Sciatic nerve (tissue), 2 donors: ENCODE measurements at regions not wholly inside any gene's neighbourhood (a gene's known extent, or its start where the extent isn't known, plus 50 kb on each side); places are given as distances from the start of the nearest gene placed in this dataset.
A peak's percentile ranks its signal among the peaks of the same experiment; 100 is the strongest.

ENCODE experiments used
- ATAC-seq: fragments of 200-7000 bp; cut with Tn5 transposase; one replicate; pipeline ENCODE4 v1.9.1; 2020; ENCODE audit warnings: mild to moderate bottlenecking, moderate library complexity
- DNase-seq: peaks from one replicate; pipeline ENCODE4 v3.0.0-alpha.2; 2020; ENCODE audit warnings: low spot score
- intact Hi-C: fragments of 100-400 bp; cut with DNase I; formaldehyde crosslinking; loops from one replicate; pipeline ENCODE4 v1.14.2; 2022
- donor health status: DM: no; HTN: no; CAD: no.
- donor health status: DM: no; HTN: no; CAD: no.

DNA sequence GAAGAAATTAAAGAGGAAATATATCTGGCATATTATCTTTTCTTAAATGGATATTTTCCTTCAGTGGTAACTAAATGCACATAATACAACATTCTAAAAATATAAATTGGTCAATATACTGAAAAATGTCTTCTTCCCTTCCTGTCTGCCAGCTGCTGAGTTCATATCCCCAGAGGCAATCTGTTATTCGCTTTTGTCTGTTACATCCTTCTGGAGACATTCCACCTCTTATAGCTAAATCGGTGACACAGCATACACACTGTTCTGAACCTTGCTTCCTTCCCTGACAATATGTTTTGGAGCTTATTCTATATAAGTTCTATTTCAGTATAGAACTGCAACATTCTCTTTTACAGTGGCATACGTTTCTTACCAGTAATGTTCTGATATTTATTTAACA is 147.8 kb downstream of the TENT4A start:
- intact Hi-C loops, result no loop called here
- no peak for ATAC-seq
- no peak for DNase-seq

DNA sequence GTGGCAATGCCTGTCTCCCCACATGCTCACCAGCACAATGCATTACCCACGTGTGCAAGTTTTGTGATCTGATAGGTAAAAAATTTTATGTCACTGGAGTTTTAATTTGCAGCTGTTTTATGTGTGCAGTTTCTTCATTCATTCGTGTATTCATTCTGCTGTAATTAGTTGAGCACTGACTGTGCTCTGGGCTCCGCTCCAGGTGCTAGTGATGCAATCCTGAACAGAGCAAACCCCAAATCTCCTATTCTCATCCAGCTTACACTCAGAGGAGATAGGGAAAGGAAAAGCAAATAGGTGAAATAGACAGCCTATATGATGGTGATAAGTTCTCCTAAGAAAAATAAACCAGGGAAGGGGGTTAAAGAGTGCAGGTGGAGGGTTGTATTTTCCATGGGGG is 148.4 kb downstream of the TENT4A start:
- no peak for ATAC-seq
- DNase-seq, result no peak
- intact Hi-C loops, result no loop called here

DNA sequence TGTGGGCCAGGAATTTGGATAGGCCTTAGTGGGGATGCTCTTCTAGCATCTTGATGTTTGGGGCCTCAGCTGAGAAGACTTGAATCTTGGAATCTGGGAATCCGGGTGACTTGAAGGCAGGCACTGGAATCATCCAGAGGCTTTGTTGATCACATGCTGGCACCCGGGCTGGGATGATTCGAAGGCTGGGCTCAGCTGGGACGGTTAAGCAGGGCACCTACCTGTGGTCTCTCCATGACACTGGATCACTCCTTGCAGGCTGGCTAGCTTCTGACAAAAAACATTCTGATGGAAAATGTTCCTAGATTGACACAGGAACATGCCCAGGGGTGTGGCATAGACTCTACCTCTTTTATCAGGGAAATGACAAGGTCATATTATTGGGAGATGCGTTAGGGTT is 149.1 kb downstream of the TENT4A start:
- DNase-seq (no peak), ATAC-seq (no peak)
- intact Hi-C loops, result no loop called here

DNA sequence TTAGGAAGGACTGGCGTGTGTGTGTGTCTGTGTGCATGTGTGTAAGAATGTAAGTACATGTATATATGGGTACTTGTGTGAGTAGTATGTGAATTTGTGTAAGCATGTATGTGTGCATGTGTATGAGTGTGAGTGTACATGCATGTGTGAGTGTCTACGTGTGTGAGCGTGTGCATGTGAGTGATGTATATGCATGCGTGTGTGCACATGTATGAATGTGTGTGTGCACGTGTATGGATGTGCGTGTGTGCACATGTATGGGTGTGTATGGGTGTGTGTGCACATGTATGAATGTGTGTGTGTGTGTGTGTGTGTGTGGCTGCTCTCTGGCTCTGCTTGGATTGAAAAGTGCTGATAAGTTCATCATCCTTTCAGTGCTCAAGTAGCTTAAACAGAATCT is 154.5 kb downstream of the TENT4A start:
- ATAC-seq (no peak), DNase-seq (no peak)
- intact Hi-C loops, result no loop called here

DNA sequence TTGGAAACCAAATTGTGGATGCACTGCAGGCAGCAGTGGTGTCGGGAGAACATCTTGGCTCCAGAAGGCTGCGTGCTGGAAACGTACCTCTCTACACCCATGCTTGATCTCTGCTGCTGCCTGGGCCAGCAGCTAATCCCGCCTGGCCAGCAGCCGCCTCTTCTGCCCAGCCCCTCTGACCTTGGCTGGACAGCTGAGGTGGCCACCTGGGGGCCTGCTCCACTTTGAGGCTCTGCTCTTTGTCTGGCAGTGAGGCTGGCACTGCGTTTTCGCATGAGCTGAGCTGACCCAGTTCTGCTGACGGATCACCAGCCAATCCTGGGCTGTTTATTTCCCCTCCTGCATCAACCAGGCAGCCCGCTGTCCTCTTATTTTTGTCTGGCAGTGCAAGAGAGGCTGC is 154.9 kb downstream of the TENT4A start:
- ATAC-seq, result peak; percentile 20
- intact Hi-C loops, result no loop called here

DNA sequence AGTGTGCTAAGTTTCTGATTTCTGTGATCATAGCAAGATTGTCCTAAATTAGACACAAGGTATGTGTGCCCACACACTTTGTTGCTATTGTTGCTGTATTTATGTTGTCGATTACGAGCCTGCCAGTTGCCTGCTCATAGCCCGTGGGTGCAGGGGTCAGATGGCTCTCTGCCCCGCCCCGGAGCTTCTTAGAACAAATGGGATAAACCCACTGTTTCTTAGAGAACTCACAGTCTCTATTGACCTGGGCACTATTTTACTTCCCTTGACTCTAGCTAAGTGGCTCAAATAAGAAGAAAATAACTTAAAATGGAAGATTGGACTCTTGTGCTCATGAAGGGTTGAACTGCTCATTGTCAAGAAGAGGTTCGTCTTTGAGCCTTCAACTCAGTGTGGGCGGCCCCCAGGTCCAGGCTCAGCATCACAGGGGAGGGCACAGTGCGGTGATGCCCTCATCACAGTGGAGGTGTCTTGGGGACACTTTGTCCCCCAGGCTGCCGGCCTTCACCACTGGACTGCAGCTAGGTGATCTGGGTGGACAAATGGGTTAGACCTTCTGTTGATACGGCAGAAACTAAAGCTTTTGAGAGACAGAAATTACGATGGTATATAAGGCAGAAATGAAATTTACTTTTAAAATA is 155.5 kb downstream of the TENT4A start:
- intact Hi-C loops, result no loop called here
- no peak for DNase-seq
- no peak for ATAC-seq

More for the DNA sequence above, 154.9 kb downstream of the TENT4A start:
- no peak for DNase-seq

DNA sequence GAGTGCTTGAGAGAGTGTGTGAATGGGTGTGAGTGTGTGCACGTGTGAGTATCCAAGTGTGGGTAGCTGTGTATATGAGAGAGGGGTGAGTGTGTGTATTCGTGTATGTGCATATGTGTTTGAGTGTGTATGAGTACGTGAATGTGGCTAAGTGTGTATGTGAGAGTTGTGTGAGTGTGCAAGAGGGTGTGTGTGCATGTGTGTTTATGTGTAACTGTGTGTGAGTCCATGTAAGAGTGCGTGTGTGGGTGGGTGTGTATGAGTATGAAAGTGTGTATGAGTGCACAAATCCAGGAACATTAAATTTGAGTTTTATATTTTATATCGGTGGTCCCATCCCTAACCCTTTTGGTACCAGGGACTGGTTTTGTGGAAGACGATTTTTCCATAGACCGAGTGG is 156.4 kb downstream of the TENT4A start:
- intact Hi-C loops, result no loop called here
- no peak for ATAC-seq
- no peak for DNase-seq

DNA sequence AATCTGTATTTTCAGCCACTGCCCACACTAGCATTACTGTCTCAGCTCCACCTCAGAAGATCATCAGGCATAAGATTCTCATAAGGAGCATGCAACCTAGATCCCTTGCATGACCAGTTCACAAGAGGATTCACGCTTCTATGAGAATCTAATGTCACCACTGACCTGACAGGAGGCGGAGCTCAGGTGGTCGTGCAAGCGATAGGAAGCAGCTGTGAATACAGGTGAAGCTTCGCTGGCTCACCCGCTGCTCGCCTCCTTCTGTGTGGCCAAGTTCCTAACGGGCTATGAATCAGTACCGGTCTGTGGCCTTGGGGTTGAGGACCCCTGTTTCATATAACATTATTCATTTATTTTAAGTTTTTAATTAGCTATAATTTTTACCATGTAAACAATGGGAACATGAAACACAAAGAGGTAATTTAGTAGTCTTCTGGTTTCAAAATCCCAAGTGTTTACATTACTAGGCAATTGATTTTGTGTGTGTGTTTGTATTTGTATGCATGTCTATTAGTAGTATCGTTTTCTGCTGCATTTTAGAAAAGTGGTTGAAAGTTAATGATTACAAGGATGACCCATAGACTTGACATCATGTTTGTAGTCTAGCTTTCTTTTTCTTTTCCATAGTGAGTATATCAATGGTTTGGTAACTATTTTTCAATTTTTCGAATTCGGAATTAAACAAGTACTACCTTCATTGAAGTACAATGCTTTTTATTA is 159.4 kb downstream of the TENT4A start:
- DNase-seq (no peak), ATAC-seq (no peak)
- intact Hi-C loops, result no loop called here

DNA sequence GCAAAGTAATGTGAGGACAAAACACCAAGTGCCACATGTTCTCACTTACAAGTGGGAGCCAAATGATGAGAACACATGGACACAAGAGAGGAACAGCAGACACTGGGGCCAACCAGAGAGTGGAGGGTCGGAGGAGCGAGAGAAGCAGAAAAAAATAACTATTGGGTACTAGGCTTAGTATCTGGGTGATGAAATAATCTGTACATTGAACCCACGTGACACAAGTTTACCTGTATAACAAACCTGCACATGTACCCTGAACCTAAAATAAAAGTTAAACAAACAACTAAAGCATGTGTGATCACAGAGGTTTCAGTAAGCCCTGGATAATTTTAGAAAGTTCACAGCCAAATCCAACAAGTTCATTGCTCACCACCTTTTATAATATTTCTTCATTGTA is 160.1 kb downstream of the TENT4A start:
- intact Hi-C loops, result no loop called here
- no peak for DNase-seq
- no peak for ATAC-seq

DNA sequence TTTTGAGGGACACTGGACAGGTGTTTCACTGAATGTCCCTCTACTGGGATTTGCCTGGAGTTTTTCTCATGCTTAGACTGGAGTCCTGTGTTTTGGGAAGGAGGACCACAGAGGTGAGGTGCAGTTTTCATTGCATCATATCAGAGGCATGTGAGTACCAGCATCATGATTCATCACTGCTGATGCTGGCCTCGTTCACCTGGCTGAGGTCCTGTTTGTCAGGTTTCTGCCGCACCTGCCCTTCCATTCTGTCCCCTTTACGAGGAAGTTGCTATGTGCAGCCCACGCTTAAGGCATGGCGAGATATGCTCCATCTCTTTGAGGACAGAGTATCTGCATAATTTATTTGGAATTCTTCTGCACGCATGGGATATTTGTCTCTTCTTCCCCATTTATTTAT is 162.1 kb downstream of the TENT4A start:
- intact Hi-C loops, result no loop called here
- no peak for DNase-seq
- no peak for ATAC-seq

DNA sequence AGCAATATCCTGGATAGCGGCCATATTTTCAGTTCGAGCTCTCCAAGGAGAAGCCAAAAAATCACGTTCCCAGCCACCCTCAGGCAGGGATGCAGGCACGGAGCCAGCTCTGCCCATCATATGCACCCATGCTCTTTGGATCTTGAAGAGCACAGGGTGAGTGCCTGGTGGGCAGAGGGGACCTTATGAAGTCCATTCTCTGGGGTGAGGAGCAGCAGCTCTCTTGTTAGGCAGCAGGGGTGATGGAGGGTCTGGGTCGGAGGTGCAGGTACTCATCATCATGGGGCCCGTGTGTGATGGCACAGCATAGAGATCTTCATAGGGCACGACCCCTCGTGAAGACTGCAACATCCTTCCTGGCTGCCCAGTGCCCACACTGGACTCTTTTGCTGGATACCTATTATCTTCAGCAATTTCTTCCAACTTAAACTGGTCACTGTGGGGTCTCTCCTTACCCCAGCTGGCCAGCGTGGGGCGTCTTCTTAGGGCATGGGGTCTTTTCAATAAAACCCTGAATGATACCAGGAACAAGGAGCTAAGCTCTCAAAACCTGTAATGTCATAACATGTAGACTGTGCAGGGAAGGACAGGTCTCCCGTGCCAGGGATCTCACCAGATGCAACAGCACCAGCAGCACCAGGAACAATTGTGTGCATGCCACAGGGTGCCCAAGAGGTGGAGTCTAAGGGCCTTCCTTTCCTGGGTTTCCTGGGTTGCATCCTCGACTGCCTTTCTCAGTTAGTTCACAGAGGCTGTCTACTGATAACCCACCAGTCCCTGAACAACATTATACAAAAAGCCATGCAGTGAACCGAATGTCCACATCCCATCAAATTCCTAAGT is 165.0 kb downstream of the TENT4A start:
- DNase-seq, result no peak
- intact Hi-C loops, result no loop called here
- no peak for ATAC-seq

DNA sequence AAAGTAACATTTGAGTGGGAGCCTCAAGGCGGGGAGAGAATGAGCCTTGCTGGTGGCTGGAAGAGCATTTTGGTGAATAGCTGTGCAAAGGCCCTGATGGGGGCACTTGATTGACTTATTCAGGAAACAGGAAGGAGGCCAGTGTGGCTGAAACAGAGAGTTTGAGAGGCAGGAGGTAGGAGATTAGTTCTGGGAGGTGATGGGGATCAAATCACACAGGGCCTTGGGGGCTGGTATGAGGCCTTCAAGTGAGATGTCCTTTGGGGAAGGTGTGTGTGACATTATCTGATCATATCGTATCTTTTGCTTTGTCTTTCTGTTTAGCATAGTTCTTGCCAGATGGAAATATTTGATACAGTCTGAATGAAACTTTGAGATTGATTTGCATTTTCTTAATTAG is 172.3 kb downstream of the TENT4A start:
- ATAC-seq (no peak), DNase-seq (no peak)
- intact Hi-C loops, result no loop called here

DNA sequence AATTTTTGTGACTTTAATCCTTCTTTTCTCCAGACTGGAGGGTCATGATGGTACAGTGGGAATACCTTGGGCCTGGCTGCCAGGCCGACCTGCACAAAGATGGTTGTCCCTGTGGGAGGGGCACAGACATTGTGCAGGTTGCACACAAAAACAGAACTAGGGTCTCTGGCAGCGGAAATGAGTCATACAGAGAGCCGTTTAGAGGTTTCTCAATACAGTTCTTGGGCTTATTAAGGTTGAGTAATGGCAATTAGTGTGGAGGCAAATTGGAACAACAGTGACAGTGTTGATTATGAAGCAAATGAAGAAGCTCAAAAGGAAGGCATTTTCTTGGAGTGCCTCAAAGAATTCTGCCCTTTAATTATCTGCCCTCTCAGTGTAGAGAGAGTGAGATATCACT is 173.6 kb downstream of the TENT4A start:
- intact Hi-C loops, result no loop called here
- no peak for DNase-seq
- no peak for ATAC-seq

DNA sequence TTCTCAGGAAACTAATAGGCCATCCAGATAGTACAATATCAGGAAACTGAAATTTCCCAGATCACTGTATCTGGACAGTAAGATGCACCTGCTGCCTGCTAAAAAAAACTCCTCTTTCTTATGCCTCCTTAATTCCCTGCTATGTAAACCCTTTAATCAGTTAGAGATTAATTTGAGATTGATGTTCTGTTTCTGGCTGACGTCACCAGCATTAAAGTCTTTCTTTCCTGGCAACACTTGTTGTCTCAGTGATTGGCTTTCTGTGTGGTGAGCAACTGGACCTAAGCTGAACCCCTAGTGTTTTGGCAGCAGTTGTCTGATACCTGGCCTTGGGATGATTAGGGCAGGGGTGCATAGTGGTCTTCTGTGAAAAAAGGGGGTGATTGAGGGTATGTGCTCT is 175.8 kb downstream of the TENT4A start:
- intact Hi-C loops, result no loop called here
- DNase-seq (no peak), ATAC-seq (no peak)

DNA sequence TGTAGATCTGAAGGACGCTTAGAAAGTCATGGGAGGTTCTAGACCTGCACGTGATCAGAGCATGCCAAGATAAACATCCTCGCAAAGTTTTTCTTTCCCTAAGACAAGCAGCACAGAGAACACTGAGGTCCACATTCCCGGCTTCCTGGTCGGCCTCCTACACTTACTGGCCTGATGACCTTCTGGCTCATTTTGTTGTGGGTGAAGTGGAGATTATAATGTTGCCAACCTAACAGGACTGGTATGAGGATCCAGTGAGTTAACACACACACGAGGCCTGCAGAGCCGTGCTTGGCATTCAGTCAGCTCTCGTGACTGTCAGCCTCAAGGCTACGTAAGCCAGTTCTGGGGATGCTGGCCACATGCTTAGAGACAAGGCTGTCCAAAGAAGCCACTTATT is 186.0 kb downstream of the TENT4A start:
- DNase-seq, result no peak
- intact Hi-C loops, result no loop called here
- ATAC-seq, result no peak

DNA sequence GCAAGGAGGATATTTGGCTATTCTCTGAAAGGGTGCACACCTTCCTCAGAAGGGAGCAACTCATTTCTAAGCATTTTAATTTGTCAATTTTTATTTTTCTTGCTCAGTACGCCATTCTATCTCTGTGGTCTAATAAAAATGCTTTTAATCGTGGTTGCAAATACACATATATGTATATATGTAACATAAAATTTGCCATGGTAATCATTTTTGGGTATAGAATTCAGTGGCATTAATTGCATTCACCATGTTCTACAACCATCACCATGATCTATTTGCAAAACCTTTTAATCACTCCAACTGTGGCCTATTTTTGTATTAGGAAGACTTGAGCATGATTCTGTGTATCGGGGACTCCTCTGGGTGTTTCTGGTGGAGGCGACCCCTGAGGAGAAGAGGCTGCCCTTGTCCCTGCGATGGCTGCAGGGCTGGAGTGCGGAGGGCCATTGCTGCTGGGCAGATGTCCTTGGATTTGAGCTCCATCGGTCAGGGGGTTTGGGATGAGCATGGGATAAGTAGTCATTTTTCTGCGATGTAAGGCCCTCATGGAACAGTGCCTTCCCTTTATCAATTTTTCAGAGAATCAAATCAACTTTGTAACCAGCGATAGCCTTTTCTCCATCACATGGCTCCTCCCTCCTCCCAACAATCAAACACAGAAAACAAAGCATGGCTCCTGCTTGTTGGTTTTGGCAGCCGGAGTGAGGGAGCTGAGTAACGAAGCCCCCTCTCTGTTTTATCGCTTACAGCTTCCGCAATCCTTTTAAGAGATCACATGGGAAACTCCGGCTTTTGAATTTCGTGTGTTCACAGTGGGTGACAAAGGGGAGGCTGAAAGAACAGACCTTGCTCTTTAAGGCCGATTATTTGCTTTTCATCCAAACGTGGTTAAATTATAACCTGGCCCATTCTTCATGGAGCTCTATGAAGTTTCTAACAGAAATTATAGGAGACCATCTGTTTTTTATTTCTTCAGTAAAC is 187.3 kb downstream of the TENT4A start:
- no peak for DNase-seq

DNA sequence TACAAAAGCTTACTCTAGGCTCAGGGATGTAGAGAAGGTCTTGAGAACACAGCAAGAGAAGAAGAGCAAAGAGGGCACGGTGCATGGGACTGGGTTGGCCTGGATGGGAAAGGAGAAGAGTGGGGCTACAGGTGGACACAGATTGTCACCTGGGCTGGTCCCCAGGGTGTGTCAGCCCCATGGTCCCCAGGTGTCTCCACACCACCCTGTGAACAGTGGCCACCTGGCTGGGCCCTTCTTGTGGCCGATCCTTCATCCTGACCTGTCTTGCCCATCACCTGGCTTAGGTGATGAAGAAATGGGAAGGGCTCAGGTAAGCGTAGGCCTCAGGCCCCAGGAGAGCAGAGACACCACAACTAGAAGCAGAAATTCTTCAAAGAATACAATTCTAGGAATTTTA is 188.9 kb downstream of the TENT4A start:
- intact Hi-C loops, result no loop called here
- no peak for ATAC-seq
- no peak for DNase-seq

More for the DNA sequence above, 187.3 kb downstream of the TENT4A start:
- intact Hi-C loops, result no loop called here
- no peak for ATAC-seq

DNA sequence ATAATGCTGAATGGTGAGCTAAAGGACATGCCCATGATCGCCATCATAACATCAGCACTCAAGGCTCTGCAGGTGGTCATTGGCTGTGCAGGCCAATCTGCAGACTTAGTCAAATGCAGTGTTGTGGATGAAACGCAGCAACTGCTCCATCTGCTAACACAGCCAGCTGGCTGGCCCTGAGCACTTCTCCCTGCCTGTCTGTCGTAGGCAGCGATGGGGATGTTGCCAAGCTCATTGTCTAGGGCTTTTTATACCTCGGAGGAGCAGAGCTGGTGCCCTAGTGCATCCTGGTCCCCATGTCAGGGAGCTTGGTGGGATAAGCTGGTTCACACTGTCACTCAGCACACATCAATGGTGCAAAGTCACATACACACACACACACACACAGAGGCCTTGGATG is 189.4 kb downstream of the TENT4A start:
- ATAC-seq, result no peak
- DNase-seq, result no peak
- intact Hi-C loops, result no loop called here

DNA sequence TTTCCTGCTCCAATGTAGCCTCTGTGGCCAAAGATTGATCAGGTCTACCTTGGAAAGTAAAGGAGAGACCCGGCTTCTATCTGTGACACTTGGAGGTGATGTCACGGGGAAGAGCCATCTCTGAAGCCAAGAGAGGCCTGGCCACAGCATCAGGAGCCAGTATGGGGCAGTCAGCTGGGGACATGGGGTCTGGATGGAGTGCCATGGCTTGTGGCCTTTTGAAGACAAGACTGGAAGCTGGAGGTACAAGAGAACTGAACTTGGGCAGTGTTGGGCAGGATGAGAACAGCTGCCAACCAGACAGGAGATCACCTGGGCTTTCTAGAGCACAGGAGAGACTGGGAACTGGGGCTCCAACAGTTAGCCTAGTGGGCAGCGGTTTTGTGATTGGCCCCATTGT is 190.7 kb downstream of the TENT4A start:
- no peak for ATAC-seq
- DNase-seq, result no peak
- intact Hi-C loops, result no loop called here
